Esophagus squamous epithelium (tissue), 4 donors: ENCODE measurements at regions not wholly inside any gene's neighbourhood (a gene's known extent, or its start where the extent isn't known, plus 50 kb on each side); places are given as distances from the start of the nearest gene placed in this dataset.

Source experiments
- CTCF ChIP-seq, 6 experiments: fragments of 450-650 bp in 4 of 6; fragments of 200-600 bp in 2 of 6; sonication (generic) in 2 of 6; IDR thresholded peaks; one replicate each; pipeline ENCODE4 v1.5.1; 2016 to 2019; ENCODE audit warnings: antibody characterized with exemption in 6 of 6, mild to moderate bottlenecking in 4 of 6, moderate library complexity in 4 of 6
- POLR2A ChIP-seq, 4 donors: fragments of 450-650 bp; IDR thresholded peaks; one replicate each; pipeline ENCODE4 v1.6.1; 2017; ENCODE audit warnings: antibody characterized with exemption in 4 of 4, mild to moderate bottlenecking in 4 of 4, moderate library complexity in 3 of 4

GRCh38 chr2:43086451-43087221, 139.8 kb downstream of the ZFP36L2 start:
- no peak for TF ChIP-seq POLR2A (IDR thresholded peaks at IDR 0.05)
- TF ChIP-seq CTCF (IDR thresholded peaks at IDR 0.05): no peak
